ENCODE measurements at regions not wholly inside any gene's neighbourhood (a gene's known extent, or its start where the extent isn't known, plus 50 kb on each side); places are given as distances from the start of the nearest gene placed in this dataset.

GRCh38 chr13:88303157-88303556 lies 632.0 kb downstream of the SLITRK5 start:
- Histone ChIP-seq H3K27ac (ENCODE audit: low read depth, low read length) (no peak overlapping the region), H3K4me1 (ENCODE audit: control insufficient read depth in 1 of 2, insufficient read depth in 2 of 2, low read length in 2 of 2) (no peaks in the 10 kb centered on the region)

GRCh38 chr13:88303605-88304004 lies 632.4 kb downstream of the SLITRK5 start:
- Histone ChIP-seq H3K9me3 (ENCODE audit: control insufficient read depth in 1 of 2, low read length in 2 of 2) (peaks cover 4 to 8% of the 10 kb centered on the region in 2 donors), H3K4me1 (ENCODE audit: control insufficient read depth in 1 of 2, insufficient read depth in 2 of 2, low read length in 2 of 2) (no peaks in the 10 kb centered on the region), H3K27ac (ENCODE audit: low read depth, low read length) (no peak overlapping the region), H3K36me3 (ENCODE audit: control insufficient read depth in 1 of 2, insufficient read depth in 2 of 2, low read length in 2 of 2) (no peaks in the 10 kb centered on the region), H3K27me3 (ENCODE audit: control insufficient read depth in 1 of 2, insufficient read depth in 2 of 2, low read length in 2 of 2) (no peaks in the 10 kb centered on the region), H3K4me3 (ENCODE audit: low read depth in 1 of 2, low read length in 2 of 2) (no peak overlapping the region), H3K9ac (ENCODE audit: low read depth in 1 of 2, low read length in 2 of 2) (no peak overlapping the region)

More at GRCh38 chr13:88303157-88303556, 632.0 kb downstream of the SLITRK5 start:
- no peak overlapping the region for H3K4me3 ChIP-seq (ENCODE audit: low read depth in 1 of 2, low read length in 2 of 2)
- no peak overlapping the region for H3K9ac ChIP-seq (ENCODE audit: low read depth in 1 of 2, low read length in 2 of 2)
- H3K9me3 ChIP-seq (ENCODE audit: control insufficient read depth in 1 of 2, low read length in 2 of 2): peaks cover 4 to 8% of the 10 kb centered on the region in 2 donors
- no peaks in the 10 kb centered on the region for H3K36me3 ChIP-seq (ENCODE audit: control insufficient read depth in 1 of 2, insufficient read depth in 2 of 2, low read length in 2 of 2)
- H3K27me3 ChIP-seq (ENCODE audit: control insufficient read depth in 1 of 2, insufficient read depth in 2 of 2, low read length in 2 of 2): no peaks in the 10 kb centered on the region

GRCh38 chr13:88314496-88314895 lies 643.3 kb downstream of the SLITRK5 start:
- Histone ChIP-seq H3K36me3 (ENCODE audit: control insufficient read depth in 1 of 2, insufficient read depth in 2 of 2, low read length in 2 of 2) (no peaks in the 10 kb centered on the region), H3K9me3 (ENCODE audit: control insufficient read depth in 1 of 2, low read length in 2 of 2) (peaks cover 0 to 3% of the 10 kb centered on the region in 2 donors), H3K27ac (ENCODE audit: low read depth, low read length) (no peak overlapping the region), H3K4me1 (ENCODE audit: control insufficient read depth in 1 of 2, insufficient read depth in 2 of 2, low read length in 2 of 2) (no peaks in the 10 kb centered on the region), H3K9ac (ENCODE audit: low read depth in 1 of 2, low read length in 2 of 2) (no peak overlapping the region), H3K27me3 (ENCODE audit: control insufficient read depth in 1 of 2, insufficient read depth in 2 of 2, low read length in 2 of 2) (no peaks in the 10 kb centered on the region), H3K4me3 (ENCODE audit: low read depth in 1 of 2, low read length in 2 of 2) (no peak overlapping the region)

- no peaks in the 10 kb centered on the region for H3K27me3 ChIP-seq (ENCODE audit: control insufficient read depth in 1 of 2, insufficient read depth in 2 of 2, low read length in 2 of 2)
- no peak overlapping the region for H3K27ac ChIP-seq (ENCODE audit: low read depth, low read length)
- H3K36me3 ChIP-seq (ENCODE audit: control insufficient read depth in 1 of 2, insufficient read depth in 2 of 2, low read length in 2 of 2): no peaks in the 10 kb centered on the region
- no peak overlapping the region for H3K9ac ChIP-seq (ENCODE audit: low read depth in 1 of 2, low read length in 2 of 2)
- H3K9me3 ChIP-seq (ENCODE audit: control insufficient read depth in 1 of 2, low read length in 2 of 2): peaks cover 0 to 4% of the 10 kb centered on the region in 2 donors
- H3K4me3 ChIP-seq (ENCODE audit: low read depth in 1 of 2, low read length in 2 of 2): no peak overlapping the region
- H3K4me1 ChIP-seq (ENCODE audit: control insufficient read depth in 1 of 2, insufficient read depth in 2 of 2, low read length in 2 of 2): no peaks in the 10 kb centered on the region
Measured at GRCh38 chr13:88329066-88329465, 657.9 kb downstream of the SLITRK5 start.

GRCh38 chr13:88339271-88339741 lies 668.1 kb downstream of the SLITRK5 start:
- H3K36me3 ChIP-seq (ENCODE audit: control insufficient read depth in 1 of 2, insufficient read depth in 2 of 2, low read length in 2 of 2): no peaks in the 10 kb centered on the region
- no peaks in the 10 kb centered on the region for H3K4me1 ChIP-seq (ENCODE audit: control insufficient read depth in 1 of 2, insufficient read depth in 2 of 2, low read length in 2 of 2)
- H3K27ac ChIP-seq (ENCODE audit: low read depth, low read length): no peak overlapping the region

GRCh38 chr13:88345171-88345847 lies 674.1 kb downstream of the SLITRK5 start:
- Histone ChIP-seq H3K9me3 (ENCODE audit: control insufficient read depth in 1 of 2, low read length in 2 of 2) (peaks cover 0 to 3% of the 10 kb centered on the region in 2 donors), H3K4me3 (ENCODE audit: low read depth in 1 of 2, low read length in 2 of 2) (no peak overlapping the region), H3K9ac (ENCODE audit: low read depth in 1 of 2, low read length in 2 of 2) (no peak overlapping the region)

More at GRCh38 chr13:88339271-88339741, 668.1 kb downstream of the SLITRK5 start:
- Histone ChIP-seq H3K4me3 (ENCODE audit: low read depth in 1 of 2, low read length in 2 of 2) (no peak overlapping the region), H3K9me3 (ENCODE audit: control insufficient read depth in 1 of 2, low read length in 2 of 2) (peaks cover 0 to 4% of the 10 kb centered on the region in 2 donors), H3K27me3 (ENCODE audit: control insufficient read depth in 1 of 2, insufficient read depth in 2 of 2, low read length in 2 of 2) (no peaks in the 10 kb centered on the region), H3K9ac (ENCODE audit: low read depth in 1 of 2, low read length in 2 of 2) (no peak overlapping the region)

GRCh38 chr13:88360761-88361160 lies 689.6 kb downstream of the SLITRK5 start:
- no peaks in the 10 kb centered on the region for H3K4me1 ChIP-seq (ENCODE audit: control insufficient read depth in 1 of 2, insufficient read depth in 2 of 2, low read length in 2 of 2)
- H3K9me3 ChIP-seq (ENCODE audit: control insufficient read depth in 1 of 2, low read length in 2 of 2): no peaks in the 10 kb centered on the region
- H3K4me3 ChIP-seq (ENCODE audit: low read depth in 1 of 2, low read length in 2 of 2): no peak overlapping the region
- no peaks in the 10 kb centered on the region for H3K27me3 ChIP-seq (ENCODE audit: control insufficient read depth in 1 of 2, insufficient read depth in 2 of 2, low read length in 2 of 2)
- H3K27ac ChIP-seq (ENCODE audit: low read depth, low read length): no peak overlapping the region
- no peak overlapping the region for H3K9ac ChIP-seq (ENCODE audit: low read depth in 1 of 2, low read length in 2 of 2)
- H3K36me3 ChIP-seq (ENCODE audit: control insufficient read depth in 1 of 2, insufficient read depth in 2 of 2, low read length in 2 of 2): no peaks in the 10 kb centered on the region

More at GRCh38 chr13:88345171-88345847, 674.1 kb downstream of the SLITRK5 start:
- Histone ChIP-seq H3K27ac (ENCODE audit: low read depth, low read length) (no peak overlapping the region), H3K27me3 (ENCODE audit: control insufficient read depth in 1 of 2, insufficient read depth in 2 of 2, low read length in 2 of 2) (no peaks in the 10 kb centered on the region), H3K36me3 (ENCODE audit: control insufficient read depth in 1 of 2, insufficient read depth in 2 of 2, low read length in 2 of 2) (no peaks in the 10 kb centered on the region), H3K4me1 (ENCODE audit: control insufficient read depth in 1 of 2, insufficient read depth in 2 of 2, low read length in 2 of 2) (no peaks in the 10 kb centered on the region)

- Histone ChIP-seq H3K4me3 (ENCODE audit: low read depth in 1 of 2, low read length in 2 of 2) (no peak overlapping the region), H3K9me3 (ENCODE audit: control insufficient read depth in 1 of 2, low read length in 2 of 2) (peaks cover 0 to 3% of the 10 kb centered on the region in 2 donors), H3K4me1 (ENCODE audit: control insufficient read depth in 1 of 2, insufficient read depth in 2 of 2, low read length in 2 of 2) (no peaks in the 10 kb centered on the region), H3K27ac (ENCODE audit: low read depth, low read length) (no peak overlapping the region), H3K9ac (ENCODE audit: low read depth in 1 of 2, low read length in 2 of 2) (no peak overlapping the region), H3K36me3 (ENCODE audit: control insufficient read depth in 1 of 2, insufficient read depth in 2 of 2, low read length in 2 of 2) (no peaks in the 10 kb centered on the region), H3K27me3 (ENCODE audit: control insufficient read depth in 1 of 2, insufficient read depth in 2 of 2, low read length in 2 of 2) (no peaks in the 10 kb centered on the region)
Measured at GRCh38 chr13:88369866-88370265, 698.7 kb downstream of the SLITRK5 start.

- no peaks in the 10 kb centered on the region for H3K36me3 ChIP-seq (ENCODE audit: control insufficient read depth in 1 of 2, insufficient read depth in 2 of 2, low read length in 2 of 2)
- no peak overlapping the region for H3K4me3 ChIP-seq (ENCODE audit: low read depth in 1 of 2, low read length in 2 of 2)
- no peaks in the 10 kb centered on the region for H3K27me3 ChIP-seq (ENCODE audit: control insufficient read depth in 1 of 2, insufficient read depth in 2 of 2, low read length in 2 of 2)
- H3K9ac ChIP-seq (ENCODE audit: low read depth in 1 of 2, low read length in 2 of 2): no peak overlapping the region
- peaks cover 0 to 4% of the 10 kb centered on the region in 2 donors for H3K9me3 ChIP-seq (ENCODE audit: control insufficient read depth in 1 of 2, low read length in 2 of 2)
- no peaks in the 10 kb centered on the region for H3K4me1 ChIP-seq (ENCODE audit: control insufficient read depth in 1 of 2, insufficient read depth in 2 of 2, low read length in 2 of 2)
- H3K27ac ChIP-seq (ENCODE audit: low read depth, low read length): no peak overlapping the region
Measured at GRCh38 chr13:88376760-88377388, 705.7 kb downstream of the SLITRK5 start.

GRCh38 chr13:88377852-88378251 lies 706.7 kb downstream of the SLITRK5 start:
- Histone ChIP-seq H3K27ac (ENCODE audit: low read depth, low read length) (no peak overlapping the region), H3K9ac (ENCODE audit: low read depth in 1 of 2, low read length in 2 of 2) (no peak overlapping the region)

More at GRCh38 chr13:88377852-88378251, 706.7 kb downstream of the SLITRK5 start:
- Histone ChIP-seq H3K4me3 (ENCODE audit: low read depth in 1 of 2, low read length in 2 of 2) (no peak overlapping the region), H3K27me3 (ENCODE audit: control insufficient read depth in 1 of 2, insufficient read depth in 2 of 2, low read length in 2 of 2) (no peaks in the 10 kb centered on the region), H3K4me1 (ENCODE audit: control insufficient read depth in 1 of 2, insufficient read depth in 2 of 2, low read length in 2 of 2) (no peaks in the 10 kb centered on the region), H3K36me3 (ENCODE audit: control insufficient read depth in 1 of 2, insufficient read depth in 2 of 2, low read length in 2 of 2) (no peaks in the 10 kb centered on the region), H3K9me3 (ENCODE audit: control insufficient read depth in 1 of 2, low read length in 2 of 2) (peaks cover 0 to 4% of the 10 kb centered on the region in 2 donors)
